ENCODE measurements at regions not wholly inside any gene's neighbourhood (a gene's known extent, or its start where the extent isn't known, plus 50 kb on each side); places are given as distances from the start of the nearest gene placed in this dataset.
"Not testable (repeated sequence)": the region's sequence is repeated elsewhere in the genome, so short reads cannot be mapped to it uniquely, and the experiment has no call there.

GRCh38 chr6:8165008-8165407 is 62.7 kb upstream of the EEF1E1 start:
- H3K27me3 Mint-ChIP-seq, H3K27ac Mint-ChIP-seq, H3K9me3 Mint-ChIP-seq, H3K4me3 Mint-ChIP-seq, CTCF ChIA-PET, H3K36me3 Mint-ChIP-seq, DNase-seq, H3K4me1 Mint-ChIP-seq: not testable (repeated sequence)

GRCh38 chr6:8164281-8164680 is 61.9 kb upstream of the EEF1E1 start:
- CTCF ChIA-PET, DNase-seq, H3K4me3 Mint-ChIP-seq, H3K36me3 Mint-ChIP-seq, H3K4me1 Mint-ChIP-seq, H3K27ac Mint-ChIP-seq, H3K9me3 Mint-ChIP-seq, H3K27me3 Mint-ChIP-seq: not testable (repeated sequence)

DNA sequence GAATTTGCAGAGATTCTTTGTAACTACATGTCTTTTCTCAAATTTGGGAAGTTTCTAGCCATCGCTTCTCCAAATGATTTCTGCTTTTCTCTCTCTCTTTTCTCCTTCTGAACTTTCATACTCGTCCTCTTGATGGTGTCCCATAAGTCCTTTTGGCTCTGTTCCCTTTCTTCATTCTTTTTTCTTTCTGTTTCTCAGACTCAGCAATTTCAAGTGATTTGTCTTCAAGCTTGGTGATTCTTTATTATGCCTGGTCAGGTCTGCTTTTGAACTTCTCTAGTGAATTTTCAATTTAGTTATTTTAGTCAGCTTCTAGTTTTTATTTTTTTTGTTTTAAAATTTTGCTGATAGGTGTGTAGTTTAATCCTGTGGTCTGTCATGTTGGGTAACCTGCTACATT is 57.6 kb upstream of the EEF1E1 start:
- no peaks in the 10 kb centered on the region for H3K4me1 Mint-ChIP-seq
- H3K27ac Mint-ChIP-seq: no peak overlapping the region
- CTCF ChIA-PET: no interaction called here
- H3K9me3 Mint-ChIP-seq: peaks cover 2% of the 10 kb centered on the region
- H3K27me3 Mint-ChIP-seq: no peaks in the 10 kb centered on the region
- no peaks in the 10 kb centered on the region for H3K36me3 Mint-ChIP-seq
- DNase-seq: no peak
- H3K4me3 Mint-ChIP-seq: no peak overlapping the region

DNA sequence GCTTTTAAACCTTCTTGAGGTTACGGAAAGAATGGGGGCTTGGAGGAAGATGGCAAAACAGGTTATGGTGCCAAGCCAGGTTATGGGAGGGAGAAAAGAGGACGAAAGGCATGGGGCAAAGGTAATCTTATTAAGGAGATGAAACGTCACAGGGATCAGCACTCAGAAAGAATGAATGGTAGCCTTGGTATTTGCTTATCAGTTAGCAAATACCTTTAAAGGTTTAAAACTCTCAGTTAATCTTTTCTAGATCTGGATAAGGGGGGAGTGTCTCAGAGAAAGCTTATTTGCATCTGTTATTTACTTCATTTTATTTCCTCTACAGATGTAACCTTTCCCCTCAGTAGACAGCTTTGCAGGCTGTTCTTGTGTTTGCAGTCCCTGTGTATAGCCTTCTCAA is 55.5 kb upstream of the EEF1E1 start:
- Mint-ChIP-seq H3K36me3 (no peaks in the 10 kb centered on the region), H3K9me3 (peaks cover 2% of the 10 kb centered on the region), H3K27ac (no peak overlapping the region), H3K4me1 (no peaks in the 10 kb centered on the region), H3K4me3 (no peak overlapping the region), H3K27me3 (no peaks in the 10 kb centered on the region)
- DNase-seq: no peak
- CTCF ChIA-PET: no interaction called here

GRCh38 chr6:8155259-8156012 is 53.1 kb upstream of the EEF1E1 start:
- Mint-ChIP-seq H3K4me1 (no peaks in the 10 kb centered on the region), H3K27ac (no peak overlapping the region), H3K27me3 (no peaks in the 10 kb centered on the region), H3K4me3 (no peak overlapping the region), H3K36me3 (no peaks in the 10 kb centered on the region), H3K9me3 (no peaks in the 10 kb centered on the region)
- DNase-seq: no peak
- CTCF ChIA-PET: no interaction called here

Data from activated naive CD4-positive, alpha-beta T cell treated with anti-CD3 and anti-CD28 coated beads, Interleukin-2, amount 10 ng/mL, durations not matched to agents 7 days and 5 days (primary cell).